Muscle layer of colon (tissue), 2 donors: ENCODE measurements at regions not wholly inside any gene's neighbourhood (a gene's known extent, or its start where the extent isn't known, plus 50 kb on each side); places are given as distances from the start of the nearest gene placed in this dataset.

Experiments used
- H3K27ac ChIP-seq: one replicate; pipeline ENCODE4 v1.7.0; 2013; ENCODE audit warnings: low read depth, mild to moderate bottlenecking, low read length, moderate library complexity
- H3K27me3 ChIP-seq, 2 donors: one replicate each; pipeline ENCODE4 v1.7.0; 2013; ENCODE audit warnings: low read length in 2 of 2, mild to moderate bottlenecking in 2 of 2; ENCODE audit not compliant: insufficient read depth in 2 of 2, control insufficient read depth in 1 of 2
- H3K36me3 ChIP-seq: one replicate; pipeline ENCODE4 v1.7.0; 2013; ENCODE audit warnings: mild to moderate bottlenecking, low read length; ENCODE audit not compliant: insufficient read depth
- H3K4me1 ChIP-seq: one replicate; pipeline ENCODE4 v1.7.0; 2013; ENCODE audit warnings: mild to moderate bottlenecking, low read length; ENCODE audit not compliant: insufficient read depth
- H3K4me3 ChIP-seq, 2 donors: one replicate each; pipeline ENCODE4 v1.7.0; 2013; ENCODE audit warnings: low read length in 2 of 2, low read depth in 1 of 2, mild to moderate bottlenecking in 1 of 2, moderate library complexity in 1 of 2
- H3K9ac ChIP-seq: one replicate; pipeline ENCODE4 v1.7.0; 2013; ENCODE audit warnings: low read length
- H3K9me3 ChIP-seq: one replicate; pipeline ENCODE4 v1.7.0; 2013; ENCODE audit warnings: mild to moderate bottlenecking, low read length
- donor health status: abdominal sarcoma.
- donor health status: Adenocarcinoma of cecum.

DNA sequence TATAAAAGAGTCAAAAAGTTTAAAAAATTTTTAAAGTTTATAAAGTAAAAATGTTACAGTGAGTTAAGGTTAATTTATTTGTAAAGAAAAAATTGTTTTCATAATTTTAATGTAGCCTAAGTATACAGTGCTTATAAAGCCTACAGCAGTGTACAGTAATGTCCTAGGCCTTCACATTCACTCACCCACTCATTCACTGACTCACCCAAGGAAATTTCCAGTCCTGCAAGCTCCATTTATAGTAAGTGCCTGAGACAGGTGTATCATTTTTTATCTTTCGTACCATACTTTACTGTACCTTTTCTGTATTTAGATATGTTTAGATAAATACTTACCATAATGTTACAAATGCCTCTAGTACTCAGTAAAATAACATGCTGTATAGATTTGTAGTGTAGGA, 269.7 kb upstream of the PHF14 start:
- Histone ChIP-seq H3K9me3 (no peaks in the 10 kb centered on the region), H3K36me3 (no peaks in the 10 kb centered on the region), H3K27me3 (no peaks in the 10 kb centered on the region), H3K4me1 (no peaks in the 10 kb centered on the region), H3K27ac (no peak overlapping the region), H3K9ac (no peak overlapping the region), H3K4me3 (no peak overlapping the region)

DNA sequence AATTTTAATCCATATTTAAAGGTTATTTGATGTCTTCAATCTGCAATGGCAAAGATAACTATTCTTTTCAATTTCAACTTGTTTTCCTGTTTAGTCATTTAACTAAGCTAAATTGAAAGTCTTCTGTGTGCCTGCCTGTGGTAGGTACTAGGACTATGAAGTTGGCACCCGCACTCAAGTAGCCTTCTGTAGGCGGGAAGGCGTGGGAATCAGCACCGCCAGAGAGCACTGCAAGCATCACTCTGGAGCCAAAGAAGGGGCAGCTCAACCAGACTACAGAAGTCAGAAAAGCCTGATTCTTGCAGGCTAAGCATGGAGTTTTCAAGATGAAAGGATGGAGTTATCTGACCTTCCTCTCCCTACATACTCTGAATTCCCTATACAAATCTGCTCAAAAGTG, 269.0 kb upstream of the PHF14 start:
- Histone ChIP-seq H3K27ac (no peak overlapping the region), H3K27me3 (no peaks in the 10 kb centered on the region), H3K4me1 (no peaks in the 10 kb centered on the region), H3K36me3 (no peaks in the 10 kb centered on the region), H3K9ac (no peak overlapping the region), H3K9me3 (no peaks in the 10 kb centered on the region), H3K4me3 (no peak overlapping the region)

DNA sequence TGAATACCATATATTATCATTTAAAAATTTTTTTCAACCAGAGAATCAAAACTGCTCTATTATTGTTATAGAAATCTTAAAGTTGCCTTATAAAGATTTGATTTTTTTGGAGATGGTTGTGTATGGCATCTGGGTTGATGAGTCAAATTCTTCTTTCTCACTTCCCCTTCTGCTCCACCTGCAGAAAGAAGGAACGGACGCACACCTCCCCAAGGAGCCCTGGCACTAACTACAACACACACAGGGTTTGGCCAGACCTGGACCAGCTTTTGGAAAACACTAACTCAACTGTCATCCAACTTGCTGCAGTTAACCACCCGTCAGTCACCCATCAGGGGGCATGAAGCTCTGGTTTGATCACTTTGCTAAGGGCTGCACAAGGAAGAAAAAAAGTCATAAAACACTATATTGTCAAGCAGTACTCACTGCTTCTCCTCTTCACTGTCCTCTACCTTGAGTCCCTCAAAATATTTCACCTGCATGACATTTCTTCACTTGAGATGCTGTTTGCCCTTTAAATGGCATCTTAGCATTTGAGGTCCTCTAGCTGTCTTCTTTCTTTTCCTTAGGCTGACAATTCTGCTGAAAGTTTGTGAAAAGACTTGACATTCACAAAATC, 266.7 kb upstream of the PHF14 start:
- no peaks in the 10 kb centered on the region for H3K4me1 ChIP-seq
- no peak overlapping the region for H3K27ac ChIP-seq
- H3K9me3 ChIP-seq: no peaks in the 10 kb centered on the region
- no peaks in the 10 kb centered on the region for H3K36me3 ChIP-seq
- no peak overlapping the region for H3K9ac ChIP-seq
- H3K27me3 ChIP-seq: no peaks in the 10 kb centered on the region
- H3K4me3 ChIP-seq: no peak overlapping the region

DNA sequence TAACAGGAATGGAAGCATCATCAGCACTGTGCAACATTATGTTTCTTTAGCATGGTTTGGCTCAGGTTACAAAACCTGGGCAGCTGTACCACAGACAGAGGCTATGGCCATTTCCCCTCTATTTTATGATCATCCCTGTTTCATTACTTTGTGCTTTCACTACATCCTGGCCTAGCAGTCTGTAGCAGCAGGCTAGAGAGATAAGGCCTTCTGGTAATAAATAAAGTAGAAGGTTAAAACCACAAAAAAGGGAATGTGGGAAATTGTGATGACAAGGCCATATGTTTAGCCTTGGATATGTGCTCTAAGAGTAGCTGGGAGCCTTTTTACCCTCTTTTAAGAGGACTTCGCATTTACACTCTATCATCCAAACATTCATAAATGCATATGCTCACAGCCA, 266.2 kb upstream of the PHF14 start:
- Histone ChIP-seq H3K4me3 (no peak overlapping the region), H3K9me3 (no peaks in the 10 kb centered on the region), H3K9ac (no peak overlapping the region), H3K4me1 (no peaks in the 10 kb centered on the region), H3K27ac (no peak overlapping the region), H3K27me3 (no peaks in the 10 kb centered on the region), H3K36me3 (no peaks in the 10 kb centered on the region)

DNA sequence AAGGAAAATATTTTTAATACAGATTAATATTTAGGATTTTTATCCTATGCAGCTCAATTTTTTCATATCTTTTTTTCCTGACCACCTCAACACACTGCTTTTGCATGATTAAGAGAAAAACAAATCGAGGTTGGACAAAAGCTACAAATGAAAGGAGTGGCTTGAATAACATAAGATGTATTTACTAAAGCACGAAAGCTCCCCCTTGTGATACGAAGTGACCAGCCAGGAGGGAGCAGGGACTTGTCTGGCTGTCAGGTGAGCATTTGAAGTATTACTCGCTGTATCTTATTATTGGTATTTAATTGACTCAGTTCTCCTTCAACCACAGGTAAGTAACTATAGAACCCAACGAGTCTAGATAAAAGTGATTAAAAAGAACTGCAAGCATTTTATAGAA, 265.2 kb upstream of the PHF14 start:
- Histone ChIP-seq H3K9ac (no peak overlapping the region), H3K4me3 (no peak overlapping the region), H3K9me3 (no peaks in the 10 kb centered on the region), H3K36me3 (no peaks in the 10 kb centered on the region), H3K4me1 (no peaks in the 10 kb centered on the region), H3K27me3 (no peaks in the 10 kb centered on the region), H3K27ac (no peak overlapping the region)

DNA sequence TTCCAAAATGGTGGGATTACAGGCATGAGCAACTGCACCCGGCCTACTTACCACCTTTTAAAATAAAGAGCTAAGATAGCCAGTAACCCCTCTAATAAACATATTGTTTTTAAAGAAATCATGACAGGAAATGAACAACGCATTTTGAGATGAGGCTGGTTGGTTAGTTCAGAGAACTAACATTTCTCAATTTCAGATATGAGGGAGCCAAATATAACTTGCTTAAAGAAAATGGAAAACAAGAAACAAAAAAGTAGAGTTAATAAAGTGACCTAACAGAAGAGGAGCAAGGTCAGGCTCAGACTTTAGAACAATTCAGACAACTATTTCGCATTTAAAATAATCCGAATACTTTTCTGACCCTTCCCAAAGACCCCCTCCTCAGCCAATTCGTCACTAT, 254.9 kb upstream of the PHF14 start:
- H3K27ac ChIP-seq: no peak overlapping the region
- H3K27me3 ChIP-seq: no peaks in the 10 kb centered on the region
- H3K9ac ChIP-seq: no peak overlapping the region
- H3K36me3 ChIP-seq: no peaks in the 10 kb centered on the region
- no peaks in the 10 kb centered on the region for H3K9me3 ChIP-seq
- H3K4me1 ChIP-seq: no peaks in the 10 kb centered on the region
- H3K4me3 ChIP-seq: no peak overlapping the region

DNA sequence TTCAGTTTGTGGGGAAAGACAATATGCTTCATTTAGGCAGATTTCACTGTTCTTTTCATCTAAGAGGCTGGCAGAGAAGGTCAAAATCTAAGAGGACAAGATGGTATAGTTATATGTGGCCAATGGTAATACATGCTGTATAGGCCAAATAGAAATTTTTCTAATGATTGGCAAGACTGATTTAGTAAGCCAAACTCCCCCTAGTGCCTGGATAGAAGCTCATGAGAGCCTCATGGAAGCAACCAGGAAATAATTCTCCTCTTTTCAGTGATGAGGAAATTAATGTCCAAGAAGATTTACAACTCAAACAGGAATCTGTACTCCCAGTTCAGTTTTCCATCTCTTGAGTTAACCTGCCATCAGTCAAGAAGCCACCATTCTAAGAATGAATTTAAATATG, 253.6 kb upstream of the PHF14 start:
- Histone ChIP-seq H3K4me1 (no peaks in the 10 kb centered on the region), H3K9me3 (no peaks in the 10 kb centered on the region), H3K27me3 (no peaks in the 10 kb centered on the region), H3K9ac (no peak overlapping the region), H3K4me3 (no peak overlapping the region), H3K36me3 (no peaks in the 10 kb centered on the region), H3K27ac (no peak overlapping the region)

DNA sequence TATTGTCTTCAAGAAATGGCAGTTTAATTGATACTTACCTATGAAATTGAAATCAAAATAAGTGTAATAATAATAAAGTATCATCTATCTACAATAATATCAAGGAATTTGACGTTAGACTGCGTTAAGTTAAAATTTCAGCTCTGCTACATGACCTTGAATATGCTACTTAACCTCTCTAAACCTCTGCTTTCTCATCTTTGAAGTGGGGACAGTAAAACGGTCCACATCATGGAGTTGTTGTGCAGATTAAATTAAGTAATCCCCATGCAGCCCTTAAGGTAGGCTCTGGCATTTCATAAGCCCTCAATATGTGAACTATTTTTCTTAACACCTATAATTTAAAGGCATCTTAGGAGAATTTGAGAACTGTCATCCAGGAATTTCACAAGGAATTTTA, 252.4 kb upstream of the PHF14 start:
- no peaks in the 10 kb centered on the region for H3K4me1 ChIP-seq
- no peak overlapping the region for H3K27ac ChIP-seq
- H3K9me3 ChIP-seq: no peaks in the 10 kb centered on the region
- no peaks in the 10 kb centered on the region for H3K36me3 ChIP-seq
- no peaks in the 10 kb centered on the region for H3K27me3 ChIP-seq
- no peak overlapping the region for H3K4me3 ChIP-seq
- H3K9ac ChIP-seq: no peak overlapping the region

DNA sequence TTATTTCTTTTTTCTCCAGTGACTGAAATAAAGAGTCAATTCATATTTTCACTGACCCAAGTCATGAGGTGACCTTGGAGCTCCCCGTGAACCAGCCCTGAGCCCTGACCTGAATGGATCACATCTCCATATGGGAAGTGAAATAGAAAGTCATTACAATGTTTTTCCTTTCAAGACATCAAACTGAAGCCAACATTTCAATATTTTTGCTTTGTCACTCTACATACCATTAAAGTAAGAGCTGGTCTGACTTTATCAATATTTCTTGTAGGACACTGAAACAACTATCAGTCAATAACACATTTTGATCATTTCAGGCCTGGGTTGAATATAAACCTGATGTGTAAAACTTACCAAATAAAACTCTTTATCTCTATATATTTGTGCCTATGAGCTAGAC, 249.8 kb upstream of the PHF14 start:
- Histone ChIP-seq H3K9ac (no peak overlapping the region), H3K27ac (no peak overlapping the region), H3K36me3 (no peaks in the 10 kb centered on the region), H3K4me1 (no peaks in the 10 kb centered on the region), H3K9me3 (no peaks in the 10 kb centered on the region), H3K4me3 (no peak overlapping the region), H3K27me3 (no peaks in the 10 kb centered on the region)

DNA sequence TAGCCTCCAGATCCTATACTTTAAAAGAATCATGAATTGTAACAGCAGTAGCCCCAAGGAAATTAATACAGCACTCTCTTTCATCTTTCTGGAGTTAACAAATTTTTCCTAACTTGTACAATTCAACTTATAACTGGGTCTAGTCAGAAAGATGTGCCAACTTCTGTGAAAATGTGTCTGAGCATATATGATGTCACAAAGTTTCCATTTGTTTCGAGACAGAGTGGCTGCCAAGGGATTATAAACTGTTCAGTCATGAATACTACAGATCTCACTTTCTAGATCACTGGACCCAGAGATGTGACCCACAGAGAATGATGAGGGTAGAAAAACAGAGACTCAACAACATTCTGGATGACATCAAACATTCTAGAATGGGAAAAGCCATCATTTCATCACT, 249.2 kb upstream of the PHF14 start:
- Histone ChIP-seq H3K9ac (no peak overlapping the region), H3K36me3 (no peaks in the 10 kb centered on the region), H3K4me1 (no peaks in the 10 kb centered on the region), H3K27me3 (no peaks in the 10 kb centered on the region), H3K27ac (no peak overlapping the region), H3K9me3 (no peaks in the 10 kb centered on the region), H3K4me3 (no peak overlapping the region)

DNA sequence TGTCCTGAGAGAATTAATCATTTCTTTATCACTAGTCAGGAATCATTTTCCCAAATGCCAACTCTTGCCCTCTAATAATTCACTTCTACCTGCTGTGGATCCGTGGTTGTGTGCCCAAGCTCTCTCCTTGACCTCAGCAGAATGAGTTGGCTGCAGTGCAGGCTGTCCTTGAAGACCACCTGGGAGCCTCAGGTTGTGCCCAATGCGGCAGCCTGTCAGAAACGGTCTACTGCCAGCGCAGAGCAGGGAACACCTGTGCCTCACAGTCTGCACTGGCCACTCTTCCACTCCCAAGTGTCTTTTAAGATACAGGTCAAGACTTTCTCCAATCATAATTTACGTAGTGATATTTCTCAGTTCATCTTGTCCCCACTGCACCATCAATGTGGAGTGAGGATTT, 246.0 kb upstream of the PHF14 start:
- H3K9me3 ChIP-seq: no peaks in the 10 kb centered on the region
- H3K36me3 ChIP-seq: no peaks in the 10 kb centered on the region
- H3K4me3 ChIP-seq: no peak overlapping the region
- no peaks in the 10 kb centered on the region for H3K4me1 ChIP-seq
- H3K9ac ChIP-seq: no peak overlapping the region
- no peaks in the 10 kb centered on the region for H3K27me3 ChIP-seq
- H3K27ac ChIP-seq: no peak overlapping the region

DNA sequence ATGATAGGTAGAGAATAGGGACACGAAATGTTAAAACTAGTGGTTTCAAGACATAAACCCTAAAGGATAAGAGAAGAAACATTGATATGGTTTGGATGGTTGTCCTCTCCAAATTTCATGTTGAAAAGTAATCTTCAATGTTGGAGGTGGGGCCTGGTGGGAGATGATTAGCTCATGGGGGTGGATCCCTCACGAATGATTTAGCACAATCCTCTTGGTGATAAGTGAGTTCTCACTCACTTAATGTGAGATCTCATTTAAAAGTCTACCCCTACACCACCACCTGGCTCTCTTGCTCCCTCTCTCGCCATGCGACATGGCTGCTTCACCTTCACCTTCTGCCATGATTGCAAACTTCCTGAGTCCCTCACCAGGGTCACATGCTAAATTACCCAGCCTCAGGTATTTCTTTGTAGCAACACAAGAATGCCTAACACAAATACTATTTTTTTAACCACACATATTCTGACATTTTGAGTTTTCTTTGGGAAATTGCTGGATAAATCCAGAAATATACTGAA, 242.4 kb upstream of the PHF14 start:
- H3K4me1 ChIP-seq: no peaks in the 10 kb centered on the region
- H3K4me3 ChIP-seq: no peak overlapping the region
- no peaks in the 10 kb centered on the region for H3K27me3 ChIP-seq
- no peaks in the 10 kb centered on the region for H3K9me3 ChIP-seq
- no peak overlapping the region for H3K27ac ChIP-seq
- no peaks in the 10 kb centered on the region for H3K36me3 ChIP-seq
- H3K9ac ChIP-seq: no peak overlapping the region
